Astrocyte (in vitro differentiated cells and primary cell): ENCODE measurements at regions not wholly inside any gene's neighbourhood (a gene's known extent, or its start where the extent isn't known, plus 50 kb on each side); places are given as distances from the start of the nearest gene placed in this dataset.
"Not testable (repeated sequence)": the region's sequence is repeated elsewhere in the genome, so short reads cannot be mapped to it uniquely, and the experiment has no call there.

ENCODE experiments used
- DNase-seq: peaks from one replicate; pipeline ENCODE4 v3.0.0-alpha.2; 2010; ENCODE audit warnings: low read depth
- FAIRE-seq: peaks from 2 replicates; lab custom pipeline; 2011; peaks lifted over from hg19 to GRCh38; lab: Jason Lieb, UNC
- H2AFZ ChIP-seq: 2 replicates; pipeline ENCODE4 v1.6.0; 2012; ENCODE audit warnings: low read depth, low read length, inconsistent platforms
- H3K27ac ChIP-seq: 2 replicates; pipeline ENCODE4 v1.5.1; 2011; ENCODE audit warnings: low read depth, low read length, inconsistent platforms
- H3K27me3 ChIP-seq: 2 replicates; pipeline ENCODE4 v1.6.0; 2011; ENCODE audit warnings: low read length, inconsistent platforms; ENCODE audit not compliant: insufficient read depth
- H3K36me3 ChIP-seq: 2 replicates; pipeline ENCODE4 v1.5.1; 2011; ENCODE audit warnings: low read length, inconsistent platforms; ENCODE audit not compliant: insufficient read depth
- H3K4me1 ChIP-seq: 2 replicates; pipeline ENCODE4 v1.5.1; 2011; ENCODE audit warnings: low read length, inconsistent platforms; ENCODE audit not compliant: insufficient read depth
- H3K4me2 ChIP-seq: 2 replicates; pipeline ENCODE4 v1.6.0; 2012; ENCODE audit warnings: low read length, inconsistent platforms
- H3K4me3 ChIP-seq: 2 replicates; pipeline ENCODE4 v1.5.1; 2011; ENCODE audit warnings: low read depth, mild to moderate bottlenecking, low read length, inconsistent platforms; ENCODE audit not compliant: insufficient read depth
- H3K79me2 ChIP-seq: 2 replicates; pipeline ENCODE4 v1.6.0; 2012; ENCODE audit warnings: mild to moderate bottlenecking, low read length, inconsistent platforms; ENCODE audit not compliant: insufficient read depth
- H3K9ac ChIP-seq: 2 replicates; pipeline ENCODE4 v1.6.0; 2012; ENCODE audit warnings: mild to moderate bottlenecking, low read length, inconsistent platforms
- H3K9me3 ChIP-seq: 2 replicates; pipeline ENCODE4 v1.5.1; 2012; ENCODE audit warnings: low read depth, mild to moderate bottlenecking, low read length, inconsistent platforms; ENCODE audit not compliant: insufficient read depth
- H4K20me1 ChIP-seq: 2 replicates; pipeline ENCODE4 v1.6.0; 2012; ENCODE audit warnings: low read length, inconsistent platforms; ENCODE audit not compliant: insufficient read depth
- H3K27ac Mint-ChIP-seq: one replicate; pipeline ENCODE4 v1.8.0; 2021; ENCODE audit warnings: mild to moderate bottlenecking, mixed read lengths; ENCODE audit not compliant: unreplicated experiment
- H3K27me3 Mint-ChIP-seq: one replicate; pipeline ENCODE4 v1.8.0; 2021; ENCODE audit warnings: low read depth, mixed read lengths; ENCODE audit not compliant: unreplicated experiment
- H3K36me3 Mint-ChIP-seq: one replicate; pipeline ENCODE4 v1.8.0; 2021; ENCODE audit warnings: low read depth, mixed read lengths; ENCODE audit not compliant: unreplicated experiment
- H3K4me1 Mint-ChIP-seq: one replicate; pipeline ENCODE4 v1.8.0; 2021; ENCODE audit warnings: low read depth, mixed read lengths; ENCODE audit not compliant: unreplicated experiment
- H3K4me3 Mint-ChIP-seq: one replicate; pipeline ENCODE4 v1.8.0; 2021; ENCODE audit warnings: mild to moderate bottlenecking, moderate library complexity, mixed read lengths; ENCODE audit not compliant: unreplicated experiment
- H3K9me3 Mint-ChIP-seq: one replicate; pipeline ENCODE4 v1.8.0; 2021; ENCODE audit warnings: mild to moderate bottlenecking, mixed read lengths; ENCODE audit not compliant: unreplicated experiment
- CTCF ChIP-seq: IDR thresholded peaks from 2 replicates; pipeline ENCODE4 v1.5.1; 2011; ENCODE audit warnings: low read depth, mild to moderate bottlenecking, inconsistent platforms, low read length, moderate library complexity; ENCODE audit not compliant: insufficient read depth
- EZH2 ChIP-seq: IDR thresholded peaks from 2 replicates; pipeline ENCODE4 v1.6.1; 2012; ENCODE audit warnings: mild to moderate bottlenecking, low read length, inconsistent platforms; ENCODE audit not compliant: insufficient read depth

GRCh38 chr17:21572148-21572547 lies 120.2 kb upstream of the KCNJ18 start:
- not testable (repeated sequence) for H3K27me3 ChIP-seq, H3K4me2 ChIP-seq, H3K4me1 ChIP-seq, H3K36me3 ChIP-seq, H3K4me1 Mint-ChIP-seq, H3K27me3 Mint-ChIP-seq, H3K9ac ChIP-seq, H2AFZ ChIP-seq, H3K9me3 Mint-ChIP-seq, H4K20me1 ChIP-seq, FAIRE-seq, H3K4me3 ChIP-seq, H3K27ac Mint-ChIP-seq, H3K79me2 ChIP-seq, H3K9me3 ChIP-seq, H3K4me3 Mint-ChIP-seq, H3K27ac ChIP-seq, H3K36me3 Mint-ChIP-seq, DNase-seq

- peak overlapping the region; percentile 81 for H3K4me2 ChIP-seq
- H3K9me3 ChIP-seq, H3K36me3 ChIP-seq, H4K20me1 ChIP-seq, DNase-seq, H3K4me1 Mint-ChIP-seq, H3K27ac Mint-ChIP-seq, H3K9me3 Mint-ChIP-seq, H3K27ac ChIP-seq, H3K79me2 ChIP-seq, H3K27me3 ChIP-seq, H3K4me3 Mint-ChIP-seq, H3K4me1 ChIP-seq, H3K27me3 Mint-ChIP-seq, FAIRE-seq, H3K36me3 Mint-ChIP-seq: not testable (repeated sequence)
- H3K9ac ChIP-seq = peak overlapping the region; percentile 50
- H3K4me3 ChIP-seq = peak overlapping the region; percentile 51
- peak overlapping the region; percentile 95 for H2AFZ ChIP-seq
Measured at GRCh38 chr17:21573271-21573960, 118.9 kb upstream of the KCNJ18 start.

GRCh38 chr17:21573961-21574610 lies 118.2 kb upstream of the KCNJ18 start:
- Mint-ChIP-seq H3K9me3 (peaks cover 4% of the 10 kb centered on the region), H3K27me3 (no peaks in the 10 kb centered on the region), H3K27ac (no peak overlapping the region), H3K36me3 (no peaks in the 10 kb centered on the region), H3K4me3 (no peak overlapping the region), H3K4me1 (no peaks in the 10 kb centered on the region)
- H3K9me3 ChIP-seq = no peaks in the 10 kb centered on the region
- no peaks in the 10 kb centered on the region for H3K27me3 ChIP-seq
- no peak overlapping the region for H3K27ac ChIP-seq
- H3K4me2 ChIP-seq = peak overlapping the region; percentile 81
- peak overlapping the region; percentile 50 for H3K9ac ChIP-seq
- H3K4me3 ChIP-seq = peak overlapping the region; percentile 51
- H3K36me3 ChIP-seq = no peaks in the 10 kb centered on the region
- peak overlapping the region; percentile 95 for H2AFZ ChIP-seq
- TF ChIP-seq EZH2 = no peak
- TF ChIP-seq CTCF = no peak
- no peaks in the 10 kb centered on the region for H4K20me1 ChIP-seq
- no peaks in the 10 kb centered on the region for H3K4me1 ChIP-seq
- FAIRE-seq = no peak
- DNase-seq = no peak
- H3K79me2 ChIP-seq = no peaks in the 10 kb centered on the region

GRCh38 chr17:21574611-21575255 lies 117.6 kb upstream of the KCNJ18 start:
- not testable (repeated sequence) for DNase-seq, H3K9me3 Mint-ChIP-seq, H3K9me3 ChIP-seq, H4K20me1 ChIP-seq, H3K4me1 Mint-ChIP-seq, H3K9ac ChIP-seq, H3K27ac Mint-ChIP-seq, H3K27ac ChIP-seq, H3K27me3 Mint-ChIP-seq, H2AFZ ChIP-seq, H3K27me3 ChIP-seq, H3K4me3 Mint-ChIP-seq, H3K36me3 Mint-ChIP-seq, FAIRE-seq, H3K36me3 ChIP-seq, H3K4me1 ChIP-seq, H3K79me2 ChIP-seq, H3K4me3 ChIP-seq
- H3K4me2 ChIP-seq = peak overlapping the region; percentile 81

- not testable (repeated sequence) for H3K9me3 Mint-ChIP-seq, FAIRE-seq, H3K79me2 ChIP-seq, H3K36me3 Mint-ChIP-seq, H3K27me3 Mint-ChIP-seq, H2AFZ ChIP-seq, H3K4me1 ChIP-seq, H3K4me1 Mint-ChIP-seq, DNase-seq, H3K27ac ChIP-seq, H3K27me3 ChIP-seq, H3K36me3 ChIP-seq, H3K27ac Mint-ChIP-seq, H4K20me1 ChIP-seq, H3K9me3 ChIP-seq, H3K4me2 ChIP-seq, H3K9ac ChIP-seq, H3K4me3 ChIP-seq, H3K4me3 Mint-ChIP-seq
Measured at GRCh38 chr17:21578783-21579182, 113.5 kb upstream of the KCNJ18 start.
